ENCODE measurements at regions not wholly inside any gene's neighbourhood (a gene's known extent, or its start where the extent isn't known, plus 50 kb on each side); places are given as distances from the start of the nearest gene placed in this dataset.
"Not testable (repeated sequence)": the region's sequence is repeated elsewhere in the genome, so short reads cannot be mapped to it uniquely, and the experiment has no call there.

DNA sequence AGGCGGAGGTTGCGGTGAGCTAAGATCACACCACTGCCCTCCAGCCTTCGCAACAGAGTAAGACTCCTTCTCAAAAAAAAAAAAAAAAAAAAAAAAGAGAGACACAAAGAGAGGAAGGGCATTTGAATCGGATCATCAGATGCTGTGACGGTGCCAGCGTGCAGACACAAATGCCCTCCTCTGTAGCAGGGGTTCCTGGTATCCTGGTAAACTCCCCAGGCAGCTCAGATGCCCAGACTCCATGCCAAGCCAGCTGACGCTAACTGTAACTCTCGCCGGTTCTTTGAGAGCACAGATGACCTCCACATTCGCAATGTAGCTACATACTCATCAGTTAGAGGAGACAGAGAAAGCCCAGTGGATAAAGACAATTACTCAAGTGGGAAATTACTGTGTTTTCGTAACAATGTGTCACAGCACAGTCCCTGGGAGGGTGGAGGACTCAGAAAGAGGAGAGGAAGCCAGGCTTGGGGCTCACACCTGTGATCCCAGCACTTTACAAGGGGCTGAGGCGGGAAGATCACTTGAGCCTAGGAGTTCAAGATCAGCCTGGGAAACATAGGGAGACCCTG is 153.1 kb downstream of the BRD1 start:
- no peak for DNase-seq

DNA sequence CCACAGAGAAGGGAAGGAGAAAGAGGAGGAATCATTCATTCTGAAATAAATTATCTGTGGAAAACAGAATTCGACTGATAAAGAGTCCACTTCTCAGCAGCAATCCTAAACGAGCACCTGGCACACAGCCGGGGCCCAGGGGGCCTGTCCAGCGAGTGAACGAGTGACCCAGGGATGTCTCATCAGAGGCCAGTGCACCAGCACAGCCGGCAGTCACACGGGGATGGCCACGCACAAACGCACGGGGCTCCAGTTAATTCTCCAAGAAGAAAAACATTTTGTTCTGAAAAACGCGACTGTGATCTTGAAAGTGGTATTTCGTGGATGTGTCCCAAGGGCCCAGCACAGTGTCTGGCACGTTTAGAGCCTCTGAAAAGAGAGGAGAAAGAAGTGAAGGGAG is 154.6 kb downstream of the BRD1 start:
- no peak for DNase-seq

DNA sequence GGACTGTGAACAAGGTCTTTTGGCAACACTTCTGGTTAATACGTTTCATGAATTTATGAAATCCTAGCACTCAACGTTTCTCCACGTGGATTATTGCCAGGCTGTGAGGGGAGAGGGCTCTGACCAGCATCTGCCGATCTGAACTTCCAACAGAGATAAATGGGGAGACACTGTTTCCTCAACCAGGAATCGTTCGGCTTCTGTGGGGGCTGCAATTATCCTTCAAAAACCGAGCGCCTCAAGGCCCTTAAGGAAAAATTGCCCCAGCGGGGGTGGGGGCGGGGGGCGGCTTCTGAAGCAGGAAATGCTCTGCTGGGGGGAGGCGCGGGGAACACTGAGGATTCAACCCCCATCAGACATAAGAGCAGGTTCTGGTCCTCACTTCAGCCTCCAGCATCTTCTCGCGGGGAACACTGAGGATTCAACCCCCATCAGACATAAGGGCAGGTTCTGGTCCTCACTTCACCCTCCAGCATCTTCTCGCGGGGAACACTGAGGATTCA is 155.6 kb downstream of the BRD1 start:
- no peak for DNase-seq

DNA sequence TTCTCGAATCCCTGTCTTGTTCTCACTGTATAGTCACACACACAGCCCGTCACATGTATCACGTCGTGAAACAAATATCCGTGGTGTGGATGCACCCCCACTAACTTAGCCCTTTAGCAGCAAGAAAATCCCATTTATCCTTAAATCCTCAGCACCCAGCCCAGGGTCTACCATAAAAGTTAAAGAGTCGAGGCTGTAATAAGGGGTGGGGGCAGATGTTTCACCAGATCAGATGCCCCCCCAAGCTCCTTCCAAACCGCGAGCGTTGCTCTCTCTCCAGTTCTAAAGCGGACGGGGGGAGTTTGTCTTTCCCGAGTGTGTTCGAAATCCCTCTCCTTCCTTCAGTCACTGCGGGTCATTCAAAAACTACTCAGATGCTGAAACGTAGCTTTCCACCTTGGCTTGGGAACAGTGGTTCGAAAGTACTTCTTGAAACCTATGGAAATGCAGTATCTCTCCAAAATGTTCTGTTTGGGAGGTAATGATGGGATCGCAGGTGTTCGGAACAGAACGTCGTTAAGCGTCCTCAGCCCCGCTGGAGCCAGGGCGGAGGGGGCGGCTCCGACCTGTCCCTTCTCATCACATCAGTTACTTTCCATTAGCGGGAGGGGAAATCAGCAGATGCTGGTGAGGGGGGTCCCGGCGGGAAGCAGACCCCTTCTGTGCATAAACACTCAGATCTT is 156.2 kb downstream of the BRD1 start:
- no peak for DNase-seq

DNA sequence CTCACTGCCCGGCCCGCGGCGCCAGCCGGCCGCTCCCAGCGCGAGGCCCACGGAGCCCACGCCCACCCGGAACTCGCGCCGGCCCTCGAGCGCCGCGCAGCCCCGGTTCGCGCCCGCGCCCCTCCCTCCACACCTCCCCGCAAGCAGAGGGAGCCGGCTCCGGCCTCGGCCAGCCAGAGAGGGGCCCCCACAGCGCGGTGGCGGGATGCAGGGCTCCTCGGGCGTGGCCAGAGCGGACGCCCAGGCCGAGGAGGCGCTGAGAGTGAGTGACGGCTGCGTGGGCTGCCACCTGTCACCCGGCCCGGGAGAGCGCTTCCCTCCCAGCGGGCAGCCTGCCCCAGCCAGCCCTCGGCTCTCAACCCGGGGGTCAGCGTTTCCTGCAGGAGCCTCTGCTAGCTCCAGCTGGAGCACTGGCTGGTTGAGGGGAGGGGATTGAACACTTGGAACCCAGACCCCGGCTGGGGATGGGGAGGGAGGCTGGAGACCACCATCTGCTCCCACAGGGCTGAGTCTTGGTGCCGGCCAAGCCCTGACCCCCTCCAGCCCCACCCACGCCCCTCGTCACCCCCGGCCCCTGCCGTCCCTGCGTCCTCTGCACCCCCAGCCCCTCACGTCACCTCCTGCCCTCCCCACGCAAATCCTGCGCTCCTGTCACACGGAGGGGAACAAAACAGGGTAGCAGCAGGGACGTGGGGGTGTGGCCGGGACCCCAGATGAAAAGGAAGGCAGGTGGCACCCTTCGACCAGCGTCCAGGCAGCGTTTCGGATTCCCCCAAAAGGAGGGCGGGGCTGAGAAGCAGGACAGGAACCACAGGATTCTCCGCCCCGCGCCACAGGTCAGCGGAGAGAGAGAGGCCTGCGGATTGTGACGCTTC is 157.0 kb downstream of the BRD1 start:
- DNase-seq = no peak

DNA sequence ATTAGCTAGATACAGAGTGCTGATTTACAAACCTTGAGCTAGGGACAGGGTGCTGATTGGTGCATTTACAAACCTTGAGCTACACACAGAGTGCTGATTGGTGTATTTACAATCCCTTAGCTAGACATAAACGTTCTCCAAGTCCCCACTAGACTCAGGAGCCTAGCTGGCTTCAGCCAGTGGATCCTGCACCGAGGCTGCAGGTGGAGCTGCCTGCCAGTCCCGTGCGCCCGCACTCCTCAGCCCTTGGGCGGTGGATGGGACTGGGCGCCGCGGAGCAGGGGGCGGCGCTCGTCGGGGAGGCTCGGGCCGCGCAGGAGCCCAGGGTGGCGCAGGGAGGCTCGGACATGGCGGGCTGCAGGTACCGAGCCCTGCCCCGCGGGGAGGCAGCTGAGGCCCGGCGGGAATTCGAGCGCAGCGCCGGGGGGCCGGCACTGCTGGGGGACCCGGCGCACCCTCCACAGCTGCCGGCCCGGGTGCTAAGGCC is 157.7 kb downstream of the BRD1 start:
- DNase-seq = peak; percentile 7

DNA sequence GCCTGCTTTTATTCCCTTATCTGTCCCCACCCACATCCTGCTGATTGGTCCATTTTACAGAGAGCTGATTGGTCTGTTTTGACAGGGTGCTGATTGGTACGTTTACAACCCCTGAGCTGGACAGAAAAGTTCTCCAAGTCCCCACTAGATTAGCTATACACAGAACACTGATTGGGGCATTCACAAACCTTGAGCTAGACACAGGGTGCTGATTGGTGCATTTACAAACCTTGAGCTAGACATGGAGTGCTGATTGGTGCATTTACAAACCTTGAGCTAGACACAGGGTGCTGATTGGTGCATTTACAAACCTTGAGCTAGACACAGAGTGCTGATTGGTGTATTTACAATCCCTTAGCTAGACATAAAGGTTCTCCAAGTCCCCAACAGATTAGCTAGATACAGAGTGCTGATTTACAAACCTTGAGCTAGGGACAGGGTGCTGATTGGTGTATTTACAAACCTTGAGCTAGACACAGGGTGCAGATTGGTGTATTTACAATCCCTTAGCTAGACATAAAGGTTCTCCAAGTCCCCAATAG is 158.2 kb downstream of the BRD1 start:
- DNase-seq = not testable (repeated sequence)

DNA sequence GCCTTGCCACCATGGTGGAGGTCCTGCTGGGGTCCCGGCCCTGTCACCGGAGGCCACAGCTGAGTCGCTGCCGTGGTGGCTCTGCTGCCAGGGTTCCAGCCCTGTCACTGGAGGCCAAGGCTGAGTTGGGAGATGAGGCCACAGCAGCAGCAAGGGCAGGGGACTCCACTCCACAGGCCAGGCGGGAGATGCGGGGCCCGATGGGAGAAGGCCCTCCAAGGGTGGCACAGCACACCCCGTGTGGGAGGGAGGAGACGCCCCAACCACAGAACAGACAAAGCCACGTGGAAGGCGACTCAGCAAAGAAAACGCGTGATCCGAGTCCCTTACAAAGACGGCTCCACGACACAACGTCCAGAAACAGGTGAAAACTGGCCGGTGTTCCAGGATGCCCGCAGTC is 159.3 kb downstream of the BRD1 start:
- no peak for DNase-seq

DNA sequence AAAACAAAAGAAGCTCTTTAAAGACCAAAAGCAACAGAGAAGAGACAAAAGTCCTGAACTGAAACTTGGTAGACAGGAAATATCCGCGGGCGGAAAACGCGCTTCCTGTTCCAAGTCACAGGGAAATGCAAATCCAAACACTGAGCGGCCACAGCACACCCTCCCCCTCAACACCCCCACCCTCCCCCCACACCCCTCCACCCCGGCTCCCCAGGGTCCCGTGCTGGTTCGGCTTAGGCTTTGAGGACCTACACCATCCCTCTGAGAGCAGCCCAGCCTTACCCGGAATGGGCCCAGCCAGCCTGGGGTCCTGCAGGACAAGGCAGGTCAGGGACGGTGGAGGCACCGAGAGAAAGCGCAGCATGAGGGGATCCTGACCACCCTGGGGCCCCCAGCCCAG is 160.4 kb downstream of the BRD1 start:
- no peak for DNase-seq

DNA sequence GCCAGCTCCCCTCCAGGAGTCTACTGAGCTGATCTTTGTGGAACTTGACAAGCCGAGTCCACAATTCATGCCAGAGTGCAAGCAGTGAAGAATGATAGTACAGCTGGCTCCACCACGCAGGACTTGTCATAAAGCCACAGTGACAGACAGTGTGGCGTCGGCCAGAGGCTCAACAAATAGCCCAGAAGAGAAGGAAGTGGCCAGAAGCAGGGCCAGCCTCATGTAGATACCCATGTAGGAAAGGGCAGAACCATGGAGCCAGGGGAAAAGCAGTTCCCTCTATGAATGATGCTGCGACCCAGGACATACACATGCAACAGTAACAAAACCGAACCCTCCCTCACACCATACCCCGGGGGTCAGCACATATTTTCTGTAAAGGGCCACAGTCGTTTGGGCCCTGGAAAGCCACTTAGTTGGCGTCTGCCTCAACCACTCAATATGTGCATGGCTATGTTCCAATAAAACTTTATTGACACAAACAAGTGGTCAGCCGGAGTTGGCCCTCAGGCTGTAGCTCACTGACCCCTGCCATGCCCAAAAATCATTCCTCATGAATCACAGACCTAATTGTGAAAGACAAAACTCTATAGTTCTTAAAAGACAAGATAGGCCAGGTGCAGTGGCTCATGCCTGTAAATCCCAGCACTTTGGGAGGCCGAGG is 161.4 kb downstream of the BRD1 start:
- DNase-seq = no peak

DNA sequence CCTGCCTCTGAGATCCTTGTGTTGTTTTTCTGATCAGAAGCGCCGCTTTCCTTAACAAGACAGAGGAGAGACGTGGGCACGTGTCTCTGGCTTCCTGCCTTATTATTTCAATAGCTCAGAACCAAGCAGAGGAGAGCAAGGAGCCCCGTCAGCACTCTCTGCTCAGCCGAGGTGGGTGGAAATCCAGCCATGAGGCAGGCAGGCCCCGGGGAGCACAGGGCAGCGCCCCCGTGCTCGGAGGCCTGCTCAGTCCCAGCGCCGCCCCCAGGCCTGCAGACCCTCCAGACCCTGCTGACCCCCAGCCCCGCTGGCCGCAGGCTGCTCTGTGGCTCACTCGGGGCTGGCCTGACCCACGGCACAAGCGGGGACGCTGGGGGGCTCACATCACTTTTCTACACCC is 162.8 kb downstream of the BRD1 start:
- no peak for DNase-seq

DNA sequence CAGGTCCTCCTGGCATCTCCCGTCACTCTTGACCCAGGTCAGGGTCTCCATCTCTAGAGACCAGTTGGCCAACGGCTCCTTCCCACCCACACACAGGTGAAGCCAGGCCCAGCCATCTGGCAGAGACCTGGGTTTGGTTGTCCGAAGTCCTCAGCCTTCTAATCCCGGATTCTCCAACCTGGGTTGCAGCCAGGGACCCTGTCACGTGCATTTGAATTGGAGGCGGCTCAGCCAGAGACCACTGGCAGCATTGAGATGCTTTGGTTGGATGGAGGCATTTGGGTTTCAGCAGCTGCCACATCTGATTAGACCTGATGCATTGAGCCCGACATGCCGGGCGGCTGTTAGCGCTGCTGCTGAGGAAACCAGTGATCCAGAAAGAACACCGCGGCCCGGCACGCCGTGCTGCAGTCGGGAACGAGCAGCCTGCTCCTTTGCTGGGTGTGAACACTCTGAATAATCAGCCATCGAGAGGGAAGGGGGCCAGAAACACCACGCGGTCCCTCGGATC is 163.2 kb downstream of the BRD1 start:
- DNase-seq = no peak

DNA sequence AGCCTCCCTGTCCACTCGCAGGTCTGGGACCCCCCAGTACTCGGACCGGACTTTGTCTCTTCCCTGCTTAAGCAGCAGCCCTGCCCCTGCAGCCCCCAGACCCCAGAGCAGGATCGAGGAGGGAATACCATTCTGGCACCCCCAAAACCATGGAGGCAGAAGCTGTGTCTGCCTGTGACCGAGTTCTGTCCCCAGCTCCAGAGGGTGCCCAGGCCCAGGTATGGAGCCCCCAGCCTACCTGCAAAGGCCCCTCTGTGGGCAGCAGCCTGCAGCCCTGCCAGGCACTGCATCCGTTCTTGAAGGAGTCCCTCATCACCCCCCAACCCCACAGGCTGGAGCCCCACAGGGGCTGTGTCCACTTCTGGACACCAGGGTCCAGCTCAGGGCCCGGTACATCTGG is 163.8 kb downstream of the BRD1 start:
- no peak for DNase-seq

DNA sequence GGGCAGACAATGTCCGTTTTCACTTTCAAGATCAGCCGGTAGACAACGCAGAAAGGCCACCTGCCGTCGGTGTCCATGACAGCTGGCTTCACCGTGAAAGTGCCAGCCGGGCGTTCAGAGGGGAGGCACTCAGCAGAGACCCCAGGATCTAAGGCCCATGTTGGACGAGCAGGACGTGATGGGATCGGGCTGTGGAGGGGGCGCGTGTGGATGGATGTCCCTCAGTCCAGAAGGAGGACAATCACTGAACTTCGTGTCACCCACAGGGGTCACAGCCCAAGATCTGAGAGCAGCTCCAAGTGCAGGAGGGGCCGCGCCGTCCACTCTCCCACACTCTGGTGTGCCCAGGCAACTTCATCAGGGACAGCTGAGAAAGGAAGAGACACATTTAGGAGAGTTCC is 164.4 kb downstream of the BRD1 start:
- no peak for DNase-seq

DNA sequence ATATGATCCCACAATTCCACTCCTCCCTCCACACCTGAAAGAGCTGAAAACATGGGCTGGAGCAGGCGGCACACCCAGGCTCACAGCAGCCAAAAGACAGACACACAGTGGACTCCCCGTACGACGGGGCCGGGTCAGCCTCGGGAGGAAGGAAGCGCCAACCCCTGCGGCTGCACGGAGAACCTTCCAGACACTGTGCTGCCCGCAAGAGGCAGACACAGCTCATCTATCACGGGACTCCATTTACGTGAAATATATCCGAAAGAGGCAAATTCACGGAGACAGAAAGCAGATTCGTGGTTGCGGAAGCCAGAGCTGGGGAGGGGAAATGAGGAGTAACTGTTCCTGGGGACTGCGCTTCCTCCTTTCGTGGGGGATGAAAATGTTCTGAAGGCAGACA is 165.0 kb downstream of the BRD1 start:
- no peak for DNase-seq

DNA sequence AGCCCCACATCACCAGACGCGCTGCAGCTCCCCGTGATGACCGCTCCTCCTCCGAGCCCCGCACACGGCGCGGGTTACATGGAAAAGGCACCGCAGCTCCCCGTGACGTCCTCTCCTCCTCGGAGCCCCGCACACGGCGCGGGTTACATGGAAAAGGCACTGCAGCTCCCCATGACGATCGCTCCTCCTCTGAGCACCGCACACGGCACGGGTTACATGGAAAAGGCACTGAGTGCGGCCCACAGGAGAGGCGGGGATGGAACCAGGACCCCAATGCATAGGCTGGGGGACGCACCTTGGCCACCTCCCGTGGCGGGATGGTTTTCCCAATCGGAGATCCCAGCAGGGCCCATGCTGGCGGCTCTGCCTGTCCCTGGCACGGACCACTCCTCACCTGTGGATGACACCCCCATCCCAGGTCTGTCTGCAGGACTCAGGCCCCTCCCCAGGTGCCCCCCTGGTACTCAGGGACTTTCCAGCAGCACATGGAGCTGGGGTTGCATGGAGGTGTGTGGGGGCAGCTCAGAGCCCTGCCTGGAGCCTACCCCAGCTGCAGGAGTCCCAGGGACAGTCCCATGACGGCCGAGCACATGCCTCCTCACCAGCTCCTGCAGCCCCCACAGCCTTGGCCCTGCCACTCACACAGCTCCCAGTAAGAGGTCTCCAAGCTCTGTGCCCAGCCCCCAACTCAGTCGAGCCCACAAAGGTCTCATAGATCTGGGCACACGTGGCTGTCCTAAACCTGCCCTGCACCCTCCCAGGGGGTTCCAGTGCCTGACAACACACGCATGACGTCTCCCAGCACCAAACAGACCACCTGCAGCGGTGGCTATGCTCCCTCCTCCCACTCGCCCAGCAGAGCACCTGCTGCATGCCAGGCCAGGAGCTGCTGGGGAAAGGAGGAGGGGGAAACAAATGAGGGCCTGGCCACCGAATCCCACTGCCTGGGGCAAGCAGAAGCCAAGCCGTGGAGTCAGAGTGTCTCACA is 166.6 kb downstream of the BRD1 start:
- no peak for DNase-seq

DNA sequence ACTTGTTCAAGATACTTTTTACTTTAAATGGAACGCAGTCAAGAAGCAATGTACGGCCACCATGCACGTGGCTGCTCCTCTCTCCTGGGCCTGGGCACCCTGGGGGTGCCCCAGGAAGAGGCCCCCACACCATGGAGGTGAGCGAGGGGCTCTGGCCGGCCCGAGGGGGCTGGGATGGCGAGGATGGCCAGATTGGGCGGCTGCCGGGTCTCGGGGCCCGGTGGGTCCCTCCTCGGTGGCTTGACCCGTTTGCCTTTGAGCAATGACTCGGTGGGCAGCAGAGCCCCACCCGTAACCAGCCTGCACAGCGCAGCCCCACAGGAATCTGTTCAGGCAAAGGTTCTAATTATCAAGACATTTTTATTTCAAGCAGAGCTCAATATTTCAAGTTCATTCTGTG is 167.4 kb downstream of the BRD1 start:
- DNase-seq = no peak

DNA sequence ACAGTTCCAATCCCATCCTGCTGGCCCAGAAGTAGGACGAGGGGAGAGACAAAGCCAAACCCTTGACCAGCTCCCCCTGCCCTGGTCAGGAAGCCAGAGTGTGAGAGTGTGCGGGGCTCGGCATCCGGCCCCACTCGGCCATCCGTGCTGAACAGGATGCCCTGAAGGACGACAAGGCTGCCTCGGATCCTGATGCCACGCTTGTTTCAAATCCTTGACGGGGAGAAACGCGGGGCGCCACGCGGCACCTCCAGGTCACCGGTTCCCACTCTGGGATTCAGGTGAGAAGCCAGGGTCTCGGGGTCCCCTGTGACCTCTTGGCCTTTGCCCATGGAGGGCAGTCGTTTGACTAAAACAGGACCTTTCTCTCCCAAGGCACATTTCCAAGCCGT is 167.8 kb downstream of the BRD1 start:
- no peak for DNase-seq

DNA sequence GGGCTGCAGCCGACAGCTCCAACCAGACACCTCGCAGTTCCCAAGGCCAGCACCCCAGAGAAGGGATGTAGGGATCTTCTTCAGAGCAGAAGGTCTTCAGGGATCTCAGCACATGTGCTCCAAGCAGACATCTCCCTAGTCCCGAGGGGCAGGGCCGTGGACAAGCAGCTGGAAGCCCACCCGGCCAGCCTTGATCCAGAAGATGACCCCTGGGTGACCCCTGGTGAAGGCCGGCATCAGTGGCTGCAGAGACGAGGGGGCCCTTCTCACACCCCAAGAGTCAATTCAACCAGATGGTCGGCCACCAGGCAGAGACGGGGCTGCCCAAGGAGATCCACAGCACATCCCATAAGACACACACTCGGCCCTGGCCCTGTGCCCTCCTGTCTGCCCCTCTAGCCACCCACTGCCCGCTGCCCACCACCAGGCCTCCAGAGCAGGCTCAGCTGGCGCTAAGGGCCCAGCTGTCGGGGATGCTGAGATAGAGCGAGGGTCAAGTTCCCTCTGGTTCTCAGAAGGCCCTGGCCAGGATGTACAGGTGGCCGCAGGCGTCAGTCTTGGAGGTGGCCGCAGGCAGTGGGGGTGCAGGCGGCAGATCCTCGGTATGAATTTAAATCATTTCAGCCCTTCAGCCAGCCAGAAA is 168.3 kb downstream of the BRD1 start:
- no peak for DNase-seq

DNA sequence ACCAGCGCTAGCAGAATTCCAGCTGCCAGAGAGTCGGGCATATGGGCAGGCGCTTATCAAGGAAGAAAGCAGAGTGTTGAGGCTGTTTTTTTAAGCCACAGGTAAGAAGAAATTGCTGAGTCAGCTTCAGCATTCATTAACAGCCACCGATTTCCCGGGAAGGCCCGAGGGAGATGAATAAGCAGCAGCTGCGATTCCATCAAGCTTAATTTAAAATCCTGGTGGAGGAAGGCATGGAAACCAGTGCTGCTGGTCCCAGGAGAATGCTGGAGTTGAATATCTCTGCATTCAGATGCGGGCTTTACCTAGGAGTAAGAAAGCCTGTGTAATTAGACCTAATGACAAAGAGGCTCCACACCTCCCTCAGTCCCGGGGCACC is 168.8 kb downstream of the BRD1 start:
- DNase-seq = no peak
